ENCODE measurements at regions not wholly inside any gene's neighbourhood (a gene's known extent, or its start where the extent isn't known, plus 50 kb on each side); places are given as distances from the start of the nearest gene placed in this dataset.

DNA sequence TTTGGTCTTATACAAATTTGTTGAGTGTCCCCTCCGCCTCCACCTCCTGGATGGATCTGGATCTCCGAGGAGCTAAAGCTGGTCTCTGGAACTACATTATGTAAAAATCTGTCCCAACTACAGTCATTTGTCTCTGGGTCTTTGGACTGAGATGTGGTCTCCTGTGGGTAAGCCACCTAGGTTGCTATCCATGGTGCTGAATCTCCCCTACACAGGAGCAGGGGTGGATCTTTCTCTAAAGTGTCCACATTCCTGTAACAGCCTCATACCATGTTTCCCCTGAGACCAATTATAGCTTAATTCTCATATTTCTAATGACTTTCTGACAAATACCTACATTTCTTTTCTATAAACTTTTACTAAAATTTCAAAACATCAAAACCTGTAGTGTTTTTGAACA lies 625.8 kb downstream of the TAFA4 start:
- DNase-seq (ENCODE audit: low read depth), result peak; percentile 5

DNA sequence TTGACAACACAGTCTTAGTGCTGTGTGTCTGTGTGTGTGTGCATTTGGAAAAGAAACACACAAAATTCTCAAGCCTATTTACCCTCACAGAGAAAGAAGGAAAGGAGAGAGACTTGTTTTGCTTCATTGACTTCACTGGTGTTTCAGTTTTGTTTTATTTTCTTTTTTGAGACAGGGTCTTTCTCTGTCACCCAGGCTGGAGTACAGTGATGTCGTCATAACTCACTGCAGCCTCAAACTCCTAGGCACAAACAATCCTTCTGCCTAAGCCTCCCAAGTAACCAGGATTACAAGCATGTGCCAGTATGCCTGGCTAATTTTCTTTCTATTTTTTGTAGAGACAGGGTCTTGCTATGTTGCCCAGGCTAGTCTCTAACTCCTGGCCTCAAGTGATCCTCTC lies 636.9 kb downstream of the TAFA4 start:
- no peak for DNase-seq (ENCODE audit: low read depth)

DNA sequence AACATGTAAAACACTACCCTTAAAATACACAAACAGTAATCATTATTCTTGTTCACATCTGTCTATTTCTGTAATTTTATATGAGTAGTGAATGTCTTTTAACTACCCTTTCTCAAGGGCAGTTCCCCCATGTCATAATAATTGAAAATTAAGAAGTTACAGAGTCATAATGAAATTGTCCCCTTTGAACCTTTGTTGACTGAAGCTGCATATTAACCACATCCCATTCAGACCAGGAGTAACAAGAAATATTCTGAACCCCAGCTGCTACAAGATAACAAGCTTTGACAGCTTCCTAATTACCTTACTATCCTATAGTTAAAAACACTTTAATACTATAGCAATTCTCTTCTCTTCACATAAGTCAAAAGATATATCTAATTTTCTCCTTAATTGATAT lies 635.9 kb upstream of the SUCLG2 start:
- no peak for DNase-seq (ENCODE audit: low read depth)

DNA sequence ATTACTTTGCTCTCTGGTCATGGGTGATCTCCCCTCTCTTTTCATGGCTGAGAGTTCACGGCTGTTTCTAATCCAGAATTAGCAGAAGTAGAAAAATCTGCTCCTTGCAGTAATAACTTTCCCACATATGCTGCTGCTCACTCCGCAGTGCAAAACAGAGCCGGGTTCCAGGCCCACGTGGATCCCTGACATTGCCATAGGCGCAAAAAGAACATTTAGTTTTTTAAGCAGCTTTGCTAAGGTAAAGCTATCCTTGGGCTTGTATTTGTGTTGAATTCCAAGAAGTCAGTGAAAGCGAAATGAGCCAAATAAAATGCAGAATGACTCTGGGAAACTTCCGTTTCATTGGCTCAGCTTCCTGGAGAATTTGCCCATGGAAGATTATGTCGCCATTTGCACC lies 633.7 kb upstream of the SUCLG2 start:
- DNase-seq (ENCODE audit: low read depth), result no peak

DNA sequence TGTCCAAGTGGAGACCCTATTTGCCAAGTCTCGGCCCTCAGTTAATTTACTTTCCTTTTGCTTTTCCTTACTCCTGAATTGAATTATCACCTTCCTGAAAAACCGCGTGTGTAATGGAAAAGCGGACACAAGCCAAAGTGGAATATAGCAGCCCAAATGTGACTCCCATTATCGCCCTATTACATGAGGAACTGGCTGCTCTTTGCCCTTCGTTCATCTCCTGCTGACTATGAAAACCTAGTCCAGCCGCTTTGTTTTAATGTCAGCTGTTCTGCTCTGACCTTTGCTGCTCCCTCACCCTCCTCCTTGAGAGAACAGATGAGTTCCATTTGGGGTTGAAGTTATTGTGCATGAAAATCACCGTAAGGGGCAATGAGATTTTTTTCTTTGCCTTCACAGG lies 632.7 kb upstream of the SUCLG2 start:
- DNase-seq (ENCODE audit: low read depth), result no peak

DNA sequence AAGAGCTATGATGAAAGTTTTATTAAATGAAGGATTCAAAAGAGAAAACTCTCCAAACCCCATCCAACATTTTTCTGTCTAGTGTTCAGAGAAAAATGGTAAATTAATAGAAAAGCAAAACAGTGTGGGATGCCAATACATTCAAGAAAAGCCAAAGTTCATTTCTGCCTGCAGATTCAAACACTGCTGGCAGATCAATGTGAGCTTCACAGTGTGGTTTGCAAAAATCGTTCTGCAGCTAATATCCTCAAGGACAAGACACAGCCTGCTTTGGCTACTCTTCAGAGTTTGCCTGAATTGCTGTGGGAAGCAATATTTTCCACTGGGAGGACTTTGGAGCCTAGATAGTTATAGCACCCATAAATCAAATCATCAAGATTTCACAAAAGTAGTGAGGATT lies 619.9 kb upstream of the SUCLG2 start:
- DNase-seq (ENCODE audit: low read depth), result no peak

DNA sequence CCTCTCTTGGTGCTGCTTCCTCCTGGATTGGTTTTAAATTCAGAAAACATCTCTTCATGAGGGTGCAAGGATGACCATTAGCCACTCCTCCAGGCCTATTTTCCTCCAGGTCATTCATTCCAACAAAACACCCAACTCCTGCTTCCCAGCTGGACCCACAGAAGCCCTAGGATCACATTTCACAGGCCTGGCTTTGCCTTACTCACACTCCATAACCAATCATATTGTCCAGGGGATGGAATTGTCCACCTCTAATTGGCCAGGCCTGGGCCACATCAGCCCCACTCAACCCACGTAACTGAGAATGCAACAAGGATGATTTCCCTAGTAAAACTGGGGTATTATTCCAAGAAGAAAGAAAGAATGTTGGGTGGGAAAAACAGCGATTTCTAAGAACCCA lies 616.7 kb upstream of the SUCLG2 start:
- DNase-seq (ENCODE audit: low read depth), result no peak

DNA sequence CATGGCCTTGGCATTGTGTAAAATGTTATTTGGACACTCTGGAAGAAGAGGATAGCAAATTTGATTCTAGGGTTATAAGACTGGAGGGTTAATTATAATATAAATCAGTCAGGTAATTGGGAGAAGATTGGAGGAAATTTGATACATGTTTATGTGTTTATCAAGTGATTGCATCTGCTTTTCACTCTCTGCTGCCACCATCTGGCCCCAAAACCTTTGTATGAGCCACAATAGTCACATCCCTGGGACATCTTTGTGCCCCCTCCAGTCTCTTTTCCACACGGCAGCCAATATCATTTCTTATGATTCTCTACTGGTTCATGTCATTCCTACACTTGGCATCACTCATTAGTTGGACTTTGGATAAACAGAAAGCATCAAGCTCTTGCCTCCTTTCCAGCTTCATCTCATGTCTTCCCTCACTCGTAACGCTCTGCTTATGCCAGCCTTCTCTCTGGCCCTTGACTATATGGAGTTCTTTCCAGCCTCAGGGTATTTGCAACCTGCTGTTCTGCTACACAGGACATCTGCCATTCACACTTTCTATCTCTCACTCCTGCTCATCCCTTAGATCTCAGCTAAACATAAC lies 602.3 kb upstream of the SUCLG2 start:
- no peak for DNase-seq (ENCODE audit: low read depth)

DNA sequence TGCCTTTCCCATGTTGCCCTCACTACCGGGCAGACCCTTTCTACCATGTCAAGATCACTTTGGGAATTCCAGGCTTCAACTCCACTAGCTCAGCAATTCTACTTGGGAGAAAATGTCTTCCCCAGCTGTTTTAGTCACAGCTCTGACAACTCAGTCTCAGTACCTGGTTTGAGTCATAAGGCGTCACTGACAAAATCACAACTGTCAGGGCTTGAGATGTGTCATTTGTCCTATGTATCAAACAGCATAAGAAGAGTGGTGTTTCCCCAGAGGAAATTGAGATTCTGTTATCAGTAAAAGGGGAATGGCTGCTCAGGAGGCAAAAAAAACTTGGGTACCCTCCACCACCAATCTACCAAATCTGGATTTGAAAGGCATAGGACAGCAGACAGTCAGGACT lies 594.9 kb upstream of the SUCLG2 start:
- no peak for DNase-seq (ENCODE audit: low read depth)

DNA sequence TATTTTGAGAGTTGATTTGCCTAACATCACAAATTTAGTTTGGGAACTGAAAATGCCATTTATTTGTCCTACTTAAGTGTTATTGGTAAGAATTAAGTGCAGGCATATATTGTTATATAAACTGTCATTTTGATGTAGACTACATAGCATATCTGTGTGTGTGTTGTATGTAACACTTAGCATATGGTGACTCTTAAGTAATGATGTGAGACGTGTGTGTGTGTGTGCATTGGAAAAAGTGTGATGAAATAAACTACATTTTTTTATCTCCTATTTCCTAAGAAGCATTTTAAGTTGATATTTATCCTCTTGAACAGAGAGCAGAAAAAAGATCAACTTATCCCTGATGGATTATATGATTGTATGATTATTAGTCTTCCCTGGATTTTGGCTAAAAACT lies 588.2 kb upstream of the SUCLG2 start:
- no peak for DNase-seq (ENCODE audit: low read depth)

DNA sequence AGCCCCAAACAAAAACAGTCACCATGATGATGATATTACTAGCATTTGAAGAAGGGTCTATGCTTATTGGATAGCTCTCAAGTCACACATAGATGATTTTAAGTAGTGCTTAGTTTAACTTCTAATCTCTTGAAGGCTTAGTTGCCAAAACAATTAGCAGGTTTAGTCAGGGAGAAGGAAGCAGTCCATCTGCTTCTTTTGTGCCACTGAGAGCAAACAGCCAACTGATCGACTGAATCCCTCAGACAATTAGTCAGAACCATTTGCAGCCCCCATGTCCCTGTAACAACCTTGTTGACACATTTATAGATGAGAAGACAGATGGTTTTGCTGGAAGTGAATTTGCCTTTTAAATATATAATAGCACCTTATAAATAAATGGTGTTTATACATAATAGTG lies 585.1 kb upstream of the SUCLG2 start:
- DNase-seq (ENCODE audit: low read depth), result no peak

DNA sequence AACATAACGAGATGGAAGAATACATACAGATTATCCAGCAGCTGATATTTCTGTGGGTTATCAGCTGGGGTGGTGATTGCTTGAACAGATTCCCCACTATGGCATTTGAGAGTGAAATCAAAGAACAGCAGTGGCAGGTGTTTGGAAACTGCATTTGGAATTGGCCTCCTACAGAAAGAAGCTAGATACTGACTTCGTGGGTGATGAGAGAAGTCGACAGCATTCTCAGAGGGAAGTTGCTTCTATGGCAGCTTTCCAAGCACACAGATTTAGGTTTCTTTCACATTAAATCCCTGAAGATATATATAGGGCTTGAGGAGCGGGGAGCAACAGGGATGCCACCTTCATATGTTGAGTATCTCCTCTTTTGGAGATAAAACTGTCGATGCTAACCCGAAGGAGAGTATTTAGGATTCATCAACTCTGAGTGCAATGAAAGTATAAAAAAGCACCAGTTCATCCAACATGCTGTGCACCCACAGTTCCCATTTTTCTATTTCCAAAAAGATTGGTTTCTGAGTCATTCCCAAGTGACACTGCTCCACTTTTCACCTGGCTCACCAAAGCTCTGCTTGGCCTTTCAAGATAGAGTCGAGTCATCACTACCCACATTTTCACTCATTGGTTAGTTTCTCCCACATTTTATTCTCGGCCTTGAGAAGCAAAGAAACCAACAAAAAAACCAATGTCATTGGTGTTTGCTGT lies 579.8 kb upstream of the SUCLG2 start:
- DNase-seq (ENCODE audit: low read depth), result no peak

DNA sequence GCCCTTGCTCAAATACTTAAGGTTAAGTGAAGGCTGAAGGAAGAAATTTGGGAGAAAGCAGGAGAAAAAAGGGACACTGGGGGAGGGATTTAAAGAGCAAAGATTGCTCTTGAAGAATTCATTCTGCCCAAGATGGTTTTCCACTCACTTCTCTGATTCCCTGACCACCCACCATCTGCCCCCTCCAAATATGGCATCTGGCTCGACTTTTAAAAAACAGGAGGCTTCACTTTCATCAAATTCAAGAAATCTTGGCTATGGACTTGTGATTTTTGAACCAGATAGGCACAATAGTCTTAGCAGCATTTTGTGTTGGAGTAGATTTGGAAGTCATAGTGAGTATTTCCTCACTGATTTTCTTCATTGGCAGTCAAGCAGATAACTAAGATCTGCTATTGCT lies 574.4 kb upstream of the SUCLG2 start:
- DNase-seq (ENCODE audit: low read depth), result no peak

DNA sequence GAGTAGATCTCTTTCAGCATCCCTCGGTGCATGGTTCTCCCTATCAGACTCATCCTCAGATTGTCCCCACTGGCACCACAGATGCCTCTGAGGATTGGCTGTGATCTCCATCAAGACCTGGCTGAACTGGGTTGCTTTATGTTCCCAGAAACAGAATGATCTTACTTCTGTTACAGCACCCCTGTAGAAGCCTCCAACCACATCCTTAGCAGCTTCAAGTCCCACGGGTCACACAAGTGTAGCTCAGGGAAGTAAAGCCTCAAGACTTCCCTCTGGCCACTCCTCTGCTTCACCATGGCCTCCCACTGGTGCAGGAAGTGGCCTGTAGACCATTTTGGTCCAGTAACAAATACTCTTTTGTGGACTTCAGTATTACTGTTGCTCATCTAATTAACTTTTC lies 566.4 kb upstream of the SUCLG2 start:
- DNase-seq (ENCODE audit: low read depth), result no peak

DNA sequence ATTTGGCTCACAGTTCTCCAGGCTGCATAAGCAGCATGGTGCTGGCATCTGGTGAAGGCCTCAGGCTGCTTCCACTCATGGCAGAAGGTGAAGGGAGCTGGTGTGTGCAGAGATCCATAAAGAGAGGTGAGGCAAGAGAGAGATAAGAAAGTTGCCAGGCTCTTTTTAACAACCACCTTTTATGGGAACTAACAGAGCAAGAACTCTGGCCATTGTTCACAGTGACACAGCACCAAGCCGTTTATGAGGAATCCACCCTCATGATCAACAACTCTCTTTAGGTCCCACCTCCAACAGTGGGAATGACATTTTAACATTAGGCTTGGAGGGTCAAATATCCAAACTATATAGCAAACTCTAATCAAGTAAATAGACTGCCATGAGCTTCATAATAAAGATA lies 557.2 kb upstream of the SUCLG2 start:
- no peak for DNase-seq (ENCODE audit: low read depth)

DNA sequence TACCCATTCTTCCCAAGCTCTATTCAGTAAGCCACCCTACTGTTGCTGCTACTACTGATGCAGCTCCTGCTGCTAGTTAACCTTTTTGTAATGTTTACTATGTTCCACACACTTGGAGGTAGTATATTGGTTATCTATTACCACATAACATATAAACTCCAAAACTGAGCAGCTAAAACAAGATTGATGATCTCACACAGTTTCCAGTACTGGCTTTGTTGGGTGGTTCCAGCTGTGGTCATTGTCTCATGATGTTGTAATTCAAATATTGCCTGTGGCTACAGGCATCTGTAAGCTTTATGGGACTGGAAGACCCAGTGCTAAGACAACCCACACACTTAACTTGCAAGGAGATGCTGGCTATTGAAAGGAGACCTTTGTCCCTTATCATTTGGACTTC lies 556.2 kb upstream of the SUCLG2 start:
- no peak for DNase-seq (ENCODE audit: low read depth)

DNA sequence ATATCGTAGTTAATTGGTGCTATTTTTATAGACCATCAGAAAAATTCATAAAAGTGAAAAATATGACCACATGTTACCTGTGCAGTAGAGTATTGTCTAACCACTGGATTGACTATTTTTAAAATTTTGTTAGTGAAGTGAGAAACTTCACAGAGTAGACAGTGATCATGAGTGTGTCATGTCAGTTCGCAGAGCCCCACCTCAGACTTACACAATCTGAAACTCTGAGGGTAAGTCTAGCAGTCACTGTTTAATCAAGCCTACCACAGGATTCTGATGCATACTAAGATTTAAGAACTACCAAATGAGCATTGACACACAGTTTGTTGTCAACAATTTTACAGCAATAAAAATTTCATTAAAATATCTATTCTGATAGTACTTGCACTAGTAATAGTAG lies 552.9 kb upstream of the SUCLG2 start:
- DNase-seq (ENCODE audit: low read depth), result no peak

DNA sequence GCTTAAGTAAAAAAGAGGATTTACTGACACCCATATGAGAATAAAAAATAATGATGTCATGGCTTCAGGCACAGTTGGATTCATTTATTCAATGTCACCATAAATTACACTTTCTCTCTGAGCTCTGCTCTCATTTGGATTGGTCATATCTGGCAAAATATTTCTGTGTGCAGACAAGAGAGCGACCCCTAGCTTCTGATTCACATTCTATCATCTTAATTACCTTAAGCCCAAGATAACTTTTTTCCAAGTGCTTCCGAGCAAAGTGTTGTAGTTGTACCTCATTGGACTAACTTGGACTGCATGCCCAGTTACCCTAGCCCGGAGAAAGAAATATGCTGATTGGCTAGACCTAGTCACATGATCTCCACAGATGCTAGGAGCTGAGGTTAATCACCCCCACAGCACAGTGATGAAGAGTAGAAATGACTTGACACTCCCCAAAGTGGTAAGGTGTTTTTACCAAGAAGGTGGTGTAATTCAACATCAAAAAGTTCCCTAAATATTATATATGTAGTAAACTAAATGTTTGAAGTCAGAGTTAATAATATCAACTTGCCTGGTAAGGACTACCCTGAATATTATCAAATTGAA lies 552.2 kb upstream of the SUCLG2 start:
- DNase-seq (ENCODE audit: low read depth), result no peak

DNA sequence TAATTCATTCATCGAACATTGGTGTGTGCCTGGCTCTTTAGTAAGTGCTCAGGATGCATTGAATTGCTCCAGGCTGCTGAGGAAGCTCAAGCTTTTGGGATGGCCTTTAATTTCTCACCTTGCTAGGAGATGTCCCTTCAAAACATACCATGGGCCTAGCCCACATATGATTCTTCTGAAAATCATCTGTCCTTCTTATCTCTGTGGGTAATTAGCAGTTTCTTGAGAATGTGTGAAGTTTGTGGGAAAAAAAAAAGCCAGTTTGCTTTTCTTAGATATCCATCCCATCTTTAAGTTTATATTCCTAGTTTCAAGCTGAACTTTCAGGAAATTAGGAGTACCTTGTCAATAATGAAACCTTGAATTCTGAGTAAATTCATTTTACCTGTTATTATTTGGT lies 532.3 kb upstream of the SUCLG2 start:
- DNase-seq (ENCODE audit: low read depth), result no peak

DNA sequence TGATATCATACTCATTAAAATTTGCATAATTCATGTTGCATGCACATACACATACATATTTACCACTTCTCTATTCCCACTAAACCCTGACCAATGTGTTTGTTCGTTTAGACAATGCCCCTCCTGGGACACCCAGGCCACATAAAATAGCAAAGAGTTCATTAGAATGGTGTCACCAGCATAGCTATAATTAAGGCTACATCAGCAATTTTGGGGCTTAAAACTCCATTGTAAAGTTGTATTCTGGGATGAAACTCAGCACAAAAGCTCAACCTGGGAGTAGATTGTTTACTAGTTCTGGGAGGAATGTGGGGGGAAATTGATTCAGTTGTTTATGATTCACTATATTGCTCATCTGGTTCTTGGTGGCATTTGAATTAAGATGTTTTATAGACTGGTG lies 522.2 kb upstream of the SUCLG2 start:
- DNase-seq (ENCODE audit: low read depth), result no peak

DNA sequence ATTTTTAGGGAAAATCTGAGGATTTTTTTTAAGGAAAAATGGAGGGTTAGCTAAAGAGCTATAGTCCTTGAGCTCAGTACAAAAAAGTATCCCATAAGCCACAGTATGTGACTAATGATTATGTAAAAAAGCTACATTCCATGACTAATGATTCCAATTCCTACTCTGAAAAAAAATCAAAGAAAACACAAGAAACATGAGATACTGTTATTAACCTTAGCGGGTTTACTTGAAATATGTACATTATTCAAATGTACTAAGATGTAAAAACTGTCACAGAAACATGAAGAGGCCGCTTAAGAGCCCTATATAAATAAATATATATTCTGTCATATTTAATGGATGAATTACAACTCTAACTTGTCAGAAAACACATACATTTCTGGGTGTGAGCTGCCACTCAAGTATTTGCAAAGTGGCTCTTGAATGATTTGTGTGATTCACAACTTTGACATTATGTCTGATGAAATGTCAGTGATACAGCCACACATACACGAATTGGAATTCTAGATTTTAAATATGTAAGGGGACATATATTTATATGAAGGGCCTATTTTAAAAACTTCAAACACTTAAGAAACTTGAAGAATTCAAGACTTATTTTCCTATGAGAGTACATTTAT lies 518.7 kb upstream of the SUCLG2 start:
- no peak for DNase-seq (ENCODE audit: low read depth)

DNA sequence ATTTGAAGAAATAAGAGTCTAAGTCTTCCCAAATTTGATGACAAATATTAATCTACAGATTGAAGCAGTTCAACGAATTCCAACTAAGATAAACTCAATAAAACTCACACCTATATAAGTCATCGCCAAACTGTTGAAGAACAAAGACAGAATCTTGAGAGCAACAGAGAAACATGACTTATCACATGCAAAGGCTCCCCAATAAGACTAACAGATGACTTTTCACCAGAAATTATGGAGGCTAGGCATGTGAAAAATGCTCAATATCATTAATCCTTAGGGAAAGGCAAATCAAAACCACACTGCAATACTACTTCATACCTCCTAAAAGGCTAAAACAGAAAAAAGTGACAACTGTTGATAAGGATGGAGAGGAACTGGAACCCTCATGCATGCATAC lies 517.6 kb upstream of the SUCLG2 start:
- no peak for DNase-seq (ENCODE audit: low read depth)

DNA sequence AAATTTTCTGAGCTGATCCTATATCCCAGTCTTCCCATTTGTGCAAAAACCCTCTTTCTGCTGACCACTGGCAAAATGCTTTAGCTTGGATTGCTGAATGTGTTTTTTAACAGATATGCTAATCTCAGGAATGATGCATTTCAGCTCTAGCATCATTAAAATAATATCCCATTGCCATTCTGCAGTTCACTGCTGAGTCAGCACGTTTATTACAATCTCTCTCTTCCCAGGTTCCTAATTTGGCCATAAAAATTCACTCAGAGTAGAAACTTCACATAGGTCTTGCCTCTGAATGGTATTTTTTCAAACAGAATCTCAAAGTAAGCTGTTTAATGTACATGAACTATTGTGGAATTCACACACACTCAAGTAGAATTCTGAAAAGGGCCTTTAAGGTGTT lies 509.6 kb upstream of the SUCLG2 start:
- DNase-seq (ENCODE audit: low read depth), result no peak

Measured in RPMI7951 (cell line).